ELF-1 (cell line): ENCODE measurements at regions not wholly inside any gene's neighbourhood (a gene's known extent, or its start where the extent isn't known, plus 50 kb on each side); places are given as distances from the start of the nearest gene placed in this dataset.
A peak's percentile ranks its signal among the peaks of the same experiment; 100 is the strongest.
"Not testable (repeated sequence)": the region's sequence is repeated elsewhere in the genome, so short reads cannot be mapped to it uniquely, and the experiment has no call there.

ENCODE experiments used
- DNase-seq: peaks from one replicate; pipeline ENCODE4 v3.0.0-alpha.2; 2016; ENCODE audit warnings: low read depth, low spot score

GRCh38 chr3:72004749-72005292, 219.9 kb upstream of the PROK2 start:
- DNase-seq: no peak

GRCh38 chr3:72003936-72004335, 219.0 kb upstream of the PROK2 start:
- peak; percentile 6 for DNase-seq

GRCh38 chr3:72001758-72002157, 216.8 kb upstream of the PROK2 start:
- no peak for DNase-seq

GRCh38 chr3:71998995-71999673, 214.2 kb upstream of the PROK2 start:
- no peak for DNase-seq

- no peak for DNase-seq
These were observed 212.2 kb upstream of the PROK2 start for GRCh38 chr3:71997066-71997653.

GRCh38 chr3:71994906-71995305, 210.0 kb upstream of the PROK2 start:
- no peak for DNase-seq

GRCh38 chr3:71994203-71994602, 209.3 kb upstream of the PROK2 start:
- no peak for DNase-seq

- DNase-seq: no peak
These were observed 206.7 kb upstream of the PROK2 start for GRCh38 chr3:71991681-71992080.

GRCh38 chr3:71991046-71991445, 206.1 kb upstream of the PROK2 start:
- no peak for DNase-seq

GRCh38 chr3:71990545-71990944, 205.6 kb upstream of the PROK2 start:
- DNase-seq: no peak

- peak; percentile 6 for DNase-seq
These were observed 204.2 kb upstream of the PROK2 start for GRCh38 chr3:71989165-71989564.

- DNase-seq: peak; percentile 18
These were observed 202.9 kb upstream of the PROK2 start for GRCh38 chr3:71987828-71988227.

- DNase-seq: peak; percentile 53
These were observed 202.3 kb upstream of the PROK2 start for GRCh38 chr3:71987089-71987735.

- no peak for DNase-seq
These were observed 201.7 kb upstream of the PROK2 start for GRCh38 chr3:71986606-71987005.

GRCh38 chr3:71984843-71985613, 200.1 kb upstream of the PROK2 start:
- DNase-seq: no peak

GRCh38 chr3:71983694-71984093, 198.7 kb upstream of the PROK2 start:
- no peak for DNase-seq

- not testable (repeated sequence) for DNase-seq
These were observed 197.7 kb upstream of the PROK2 start for GRCh38 chr3:71982506-71983258.

- no peak for DNase-seq
These were observed 194.2 kb upstream of the PROK2 start for GRCh38 chr3:71979175-71979574.

- DNase-seq: peak; percentile 20
These were observed 193.3 kb upstream of the PROK2 start for GRCh38 chr3:71978150-71978721.

GRCh38 chr3:71977525-71977924, 192.6 kb upstream of the PROK2 start:
- peak; percentile 68 for DNase-seq

GRCh38 chr3:71975573-71975972, 190.6 kb upstream of the PROK2 start:
- no peak for DNase-seq
